Duodenal mucosa (tissue), 2 donors: ENCODE measurements at regions not wholly inside any gene's neighbourhood (a gene's known extent, or its start where the extent isn't known, plus 50 kb on each side); places are given as distances from the start of the nearest gene placed in this dataset.

Source experiments
- H3K27ac ChIP-seq: one replicate; pipeline ENCODE4 v1.7.0; 2013; ENCODE audit warnings: low read depth, low read length
- H3K27me3 ChIP-seq, 2 donors: one replicate each; pipeline ENCODE4 v1.7.0; 2013; ENCODE audit warnings: low read length in 2 of 2, control low read depth in 1 of 2; ENCODE audit not compliant: insufficient read depth in 2 of 2, control insufficient read depth in 1 of 2
- H3K36me3 ChIP-seq, 2 donors: one replicate each; pipeline ENCODE4 v1.7.0; 2013; ENCODE audit warnings: low read length in 2 of 2, control low read depth in 1 of 2; ENCODE audit not compliant: insufficient read depth in 2 of 2, control insufficient read depth in 1 of 2
- H3K4me1 ChIP-seq, 2 donors: one replicate each; pipeline ENCODE4 v1.7.0; 2013; ENCODE audit warnings: low read length in 2 of 2, control low read depth in 1 of 2; ENCODE audit not compliant: insufficient read depth in 2 of 2, control insufficient read depth in 1 of 2
- H3K4me3 ChIP-seq, 2 donors: one replicate each; pipeline ENCODE4 v1.7.0; 2013; ENCODE audit warnings: low read length in 2 of 2, low read depth in 1 of 2
- H3K9ac ChIP-seq, 2 donors: one replicate each; pipeline ENCODE4 v1.7.0; 2013; ENCODE audit warnings: low read length in 2 of 2, low read depth in 1 of 2
- H3K9me3 ChIP-seq, 2 donors: one replicate each; pipeline ENCODE4 v1.7.0; 2013; ENCODE audit warnings: low read length in 2 of 2, control low read depth in 1 of 2; ENCODE audit not compliant: control insufficient read depth in 1 of 2

DNA sequence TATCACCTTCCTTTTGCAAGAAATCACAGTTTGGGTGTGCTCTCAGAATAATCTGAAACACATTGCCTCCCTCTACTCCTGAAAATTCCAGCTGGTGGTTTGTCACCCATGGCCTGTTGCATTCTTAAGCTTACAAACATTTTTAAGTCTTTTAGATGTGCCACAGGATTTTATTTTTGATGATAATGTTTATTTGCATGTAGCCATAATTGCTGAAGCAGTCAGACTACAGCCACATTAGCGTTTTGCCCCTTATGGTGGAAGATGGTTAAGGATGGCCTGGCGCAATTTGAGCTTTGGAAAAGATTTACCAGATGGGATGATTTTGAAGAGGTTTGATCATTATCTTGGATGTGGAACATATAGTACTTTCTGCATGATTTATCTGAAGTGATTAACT lies 439.5 kb downstream of the MEIS1 start:
- no peak overlapping the region for H3K4me3 ChIP-seq
- no peaks in the 10 kb centered on the region for H3K27me3 ChIP-seq
- no peak overlapping the region for H3K27ac ChIP-seq
- H3K4me1 ChIP-seq: no peaks in the 10 kb centered on the region
- H3K9ac ChIP-seq: no peak overlapping the region
- H3K36me3 ChIP-seq: no peaks in the 10 kb centered on the region
- H3K9me3 ChIP-seq: no peaks in the 10 kb centered on the region

DNA sequence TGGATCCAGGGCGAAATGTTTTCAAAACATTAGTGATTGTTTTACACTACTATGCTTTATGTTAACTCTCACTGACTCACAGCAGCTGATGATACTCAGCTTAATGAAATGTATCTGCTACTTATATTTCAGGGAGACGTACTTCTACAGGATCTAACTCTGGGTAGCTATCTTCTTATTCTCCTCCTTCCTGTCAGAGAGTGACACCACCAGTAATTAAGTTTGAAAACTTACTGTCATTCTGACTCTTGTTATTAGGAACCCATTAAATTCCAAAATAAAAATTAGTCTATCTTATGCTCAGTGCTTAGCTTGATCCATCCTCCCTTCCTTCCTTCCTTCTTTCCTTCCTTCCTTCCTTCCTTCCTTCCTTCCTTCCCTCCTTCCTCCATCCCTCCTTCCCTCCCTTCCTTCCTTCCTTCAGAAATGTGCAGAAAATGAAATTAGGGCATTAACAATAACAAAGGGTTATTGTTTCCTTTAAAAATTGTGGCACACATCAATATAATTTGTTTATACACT lies 441.1 kb downstream of the MEIS1 start:
- Histone ChIP-seq H3K9ac (no peak overlapping the region), H3K4me3 (no peak overlapping the region), H3K36me3 (no peaks in the 10 kb centered on the region), H3K9me3 (no peaks in the 10 kb centered on the region), H3K27me3 (no peaks in the 10 kb centered on the region), H3K27ac (no peak overlapping the region), H3K4me1 (no peaks in the 10 kb centered on the region)

DNA sequence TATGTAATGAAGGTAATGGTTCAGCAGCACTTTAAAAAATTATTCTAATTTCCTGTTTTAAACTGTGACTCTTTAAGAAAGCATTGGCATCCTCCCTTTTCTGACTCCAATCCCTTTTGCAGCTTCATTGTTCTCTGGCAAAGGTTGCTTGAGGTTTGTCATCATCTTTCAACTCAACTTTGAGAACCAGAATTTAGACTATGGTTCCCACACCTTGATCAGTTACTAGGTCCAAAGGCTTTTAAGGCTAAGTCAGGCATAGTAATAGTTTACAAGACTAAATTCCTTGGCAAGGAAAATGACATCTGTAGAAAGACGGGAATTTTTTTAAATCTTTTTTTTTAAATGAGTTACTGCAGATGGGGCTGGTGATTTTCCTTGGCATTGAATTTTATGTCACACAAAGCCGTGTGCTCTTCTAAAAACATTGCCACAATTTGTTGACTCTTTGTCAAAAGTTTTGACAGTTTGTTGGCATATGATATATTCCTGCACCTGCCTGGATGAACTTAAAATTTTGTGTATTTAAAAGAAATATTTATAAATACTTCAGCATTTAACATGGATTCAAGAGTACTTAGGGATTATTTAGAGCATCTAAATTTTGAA lies 451.0 kb downstream of the MEIS1 start:
- H3K4me3 ChIP-seq: no peak overlapping the region
- H3K27me3 ChIP-seq: no peaks in the 10 kb centered on the region
- H3K27ac ChIP-seq: no peak overlapping the region
- H3K9me3 ChIP-seq: no peaks in the 10 kb centered on the region
- H3K9ac ChIP-seq: no peak overlapping the region
- H3K36me3 ChIP-seq: no peaks in the 10 kb centered on the region
- H3K4me1 ChIP-seq: no peaks in the 10 kb centered on the region

DNA sequence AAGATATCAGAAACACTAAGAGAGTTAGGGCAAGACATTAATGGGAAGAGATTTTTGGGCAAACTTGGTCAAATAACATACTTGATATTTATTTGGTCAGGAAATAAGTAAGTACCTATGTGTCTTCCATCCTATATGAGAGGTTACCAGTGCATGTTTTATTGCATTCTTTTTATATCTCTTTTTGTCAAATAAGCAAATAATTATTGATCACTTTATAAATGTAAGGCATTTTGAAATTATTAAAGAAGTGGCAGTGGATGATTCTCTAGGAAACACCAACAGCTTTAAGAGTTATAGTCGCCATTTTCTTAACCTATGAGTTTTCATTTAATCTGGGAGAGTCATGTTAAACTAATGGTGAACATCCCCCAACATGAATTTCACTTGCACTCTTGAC lies 453.3 kb downstream of the MEIS1 start:
- no peaks in the 10 kb centered on the region for H3K27me3 ChIP-seq
- H3K4me1 ChIP-seq: no peaks in the 10 kb centered on the region
- H3K4me3 ChIP-seq: no peak overlapping the region
- H3K9ac ChIP-seq: no peak overlapping the region
- no peaks in the 10 kb centered on the region for H3K9me3 ChIP-seq
- H3K36me3 ChIP-seq: no peaks in the 10 kb centered on the region
- H3K27ac ChIP-seq: no peak overlapping the region

DNA sequence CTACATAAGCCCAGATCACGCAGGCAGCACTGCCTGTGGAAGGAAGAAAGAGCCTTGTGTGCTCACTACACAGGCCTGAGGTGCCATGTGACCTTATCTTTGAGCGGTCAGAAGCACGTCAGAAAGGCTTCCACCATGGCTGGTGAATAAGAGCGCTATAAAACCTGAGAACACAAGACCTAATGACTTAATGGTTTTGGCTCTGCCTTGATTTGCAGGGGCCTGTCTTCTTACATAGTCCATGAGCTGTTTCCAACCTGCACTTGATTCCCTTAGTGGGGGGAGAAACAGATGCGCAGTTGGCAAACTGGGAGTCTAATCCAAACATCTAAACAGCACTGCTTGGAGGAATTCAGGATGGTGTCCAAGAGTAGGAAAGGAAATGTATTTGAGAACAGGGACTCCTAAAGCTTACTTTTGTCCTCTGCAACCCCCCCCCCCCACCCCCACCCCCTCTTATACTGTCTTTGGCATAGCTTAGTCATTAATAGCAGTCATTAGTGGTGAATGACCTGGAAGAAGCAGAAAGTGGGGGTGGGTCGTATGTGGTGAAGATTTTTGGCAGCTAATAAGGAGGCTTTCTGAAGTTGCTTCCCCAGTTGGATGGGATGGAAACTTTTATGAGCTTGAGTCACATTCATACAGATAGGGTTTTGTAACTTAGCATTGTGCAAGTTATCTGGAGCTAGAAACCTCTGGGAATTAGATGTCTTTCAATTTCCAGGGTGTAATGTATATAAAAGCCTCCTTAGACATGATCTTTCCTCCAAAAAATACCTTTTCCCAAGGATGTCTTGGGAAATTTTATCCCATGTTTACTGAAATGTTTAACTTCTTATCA lies 454.1 kb downstream of the MEIS1 start:
- Histone ChIP-seq H3K4me3 (no peak overlapping the region), H3K9ac (no peak overlapping the region)

DNA sequence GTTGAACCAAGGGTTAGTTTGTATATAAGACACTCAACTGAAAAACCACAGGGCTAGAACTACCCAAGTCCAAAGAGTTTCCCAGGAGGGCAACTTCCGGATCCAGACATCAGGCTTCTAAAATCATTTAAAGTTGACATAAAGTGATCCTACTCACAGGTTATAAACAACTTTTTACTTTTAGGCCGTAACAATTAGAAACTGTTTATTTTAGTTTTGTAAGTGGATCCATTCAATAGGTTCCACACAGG lies 454.6 kb downstream of the MEIS1 start:
- no peaks in the 10 kb centered on the region for H3K27me3 ChIP-seq
- H3K36me3 ChIP-seq: no peaks in the 10 kb centered on the region
- no peak overlapping the region for H3K27ac ChIP-seq
- H3K9me3 ChIP-seq: no peaks in the 10 kb centered on the region
- H3K4me3 ChIP-seq: no peak overlapping the region
- no peak overlapping the region for H3K9ac ChIP-seq
- H3K4me1 ChIP-seq: no peaks in the 10 kb centered on the region

More for the DNA sequence above, 454.1 kb downstream of the MEIS1 start:
- no peaks in the 10 kb centered on the region for H3K9me3 ChIP-seq
- no peaks in the 10 kb centered on the region for H3K4me1 ChIP-seq
- no peak overlapping the region for H3K27ac ChIP-seq
- no peaks in the 10 kb centered on the region for H3K36me3 ChIP-seq
- H3K27me3 ChIP-seq: no peaks in the 10 kb centered on the region

DNA sequence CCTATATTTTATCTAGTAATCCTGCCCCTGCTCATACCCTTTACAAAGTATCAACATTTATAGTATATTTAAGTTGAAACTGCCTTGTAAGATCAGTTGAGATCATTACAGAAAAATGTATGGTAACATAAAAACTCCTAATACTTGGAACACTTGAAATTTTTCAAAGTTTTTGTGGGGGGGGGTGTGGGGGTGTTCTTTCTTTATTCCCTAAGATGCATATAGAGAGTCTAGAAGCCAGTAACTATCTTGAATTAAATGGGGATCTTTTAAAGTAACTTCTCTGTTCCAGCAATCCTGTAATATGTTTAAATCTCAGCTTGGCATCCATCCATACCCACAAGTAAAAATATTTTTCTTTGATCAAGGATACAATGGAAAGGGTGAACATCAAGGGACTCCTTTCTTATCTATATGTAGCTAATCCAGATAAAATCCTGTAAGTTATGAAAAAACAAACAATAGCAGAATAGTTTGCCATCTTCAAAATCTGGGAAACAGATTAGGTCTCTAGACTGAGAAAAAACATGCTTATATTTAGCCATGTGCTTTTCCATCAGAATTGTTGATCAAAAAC lies 455.3 kb downstream of the MEIS1 start:
- H3K27ac ChIP-seq: no peak overlapping the region
- no peaks in the 10 kb centered on the region for H3K9me3 ChIP-seq
- H3K4me1 ChIP-seq: no peaks in the 10 kb centered on the region
- no peak overlapping the region for H3K4me3 ChIP-seq
- H3K36me3 ChIP-seq: no peaks in the 10 kb centered on the region
- no peaks in the 10 kb centered on the region for H3K27me3 ChIP-seq
- H3K9ac ChIP-seq: no peak overlapping the region

DNA sequence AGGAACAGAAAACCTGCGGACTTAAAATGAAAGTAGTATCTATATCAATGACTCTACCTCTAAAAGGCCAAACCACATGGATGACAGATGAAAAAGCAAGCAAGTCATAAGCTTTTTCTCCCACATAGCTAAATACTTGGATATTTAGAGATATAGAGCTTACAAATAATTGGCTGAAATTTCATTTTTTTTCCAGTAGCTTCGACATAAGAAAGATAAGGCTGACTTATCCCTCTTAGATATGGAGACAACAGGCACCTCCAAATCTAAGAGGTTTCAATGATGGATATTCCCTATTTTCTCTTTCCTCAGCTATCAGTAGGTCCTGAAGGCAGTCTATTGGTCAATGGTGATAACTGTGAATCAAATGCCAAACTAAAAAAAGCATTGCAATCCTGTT lies 460.3 kb downstream of the MEIS1 start:
- no peaks in the 10 kb centered on the region for H3K36me3 ChIP-seq
- H3K4me1 ChIP-seq: peaks cover 0 to 3% of the 10 kb centered on the region in 2 donors
- peaks cover 0 to 2% of the 10 kb centered on the region in 2 donors for H3K27me3 ChIP-seq
- no peak overlapping the region for H3K9ac ChIP-seq
- no peak overlapping the region for H3K4me3 ChIP-seq
- H3K9me3 ChIP-seq: no peaks in the 10 kb centered on the region
- no peak overlapping the region for H3K27ac ChIP-seq

DNA sequence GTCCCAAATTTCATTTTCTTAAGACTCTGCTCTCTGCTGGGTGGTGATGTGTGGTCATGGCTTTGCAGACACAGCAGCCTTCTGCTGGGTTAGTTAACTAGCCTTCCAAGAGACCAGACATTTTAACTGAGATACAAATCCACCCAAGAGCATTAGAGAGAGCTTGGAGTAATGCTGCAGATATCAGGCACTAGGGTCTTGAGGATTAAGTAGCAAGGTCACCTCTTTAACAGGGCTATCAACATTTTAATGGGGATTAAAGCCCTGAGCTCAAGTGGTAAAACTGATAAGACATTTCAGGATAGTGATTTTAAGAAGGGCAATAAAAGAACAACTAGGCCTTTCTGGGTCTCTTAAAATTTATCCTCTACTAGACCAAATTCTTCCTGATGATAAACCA lies 461.2 kb downstream of the MEIS1 start:
- Histone ChIP-seq H3K9me3 (no peaks in the 10 kb centered on the region), H3K4me3 (no peak overlapping the region), H3K27me3 (peaks cover 0 to 2% of the 10 kb centered on the region in 2 donors), H3K4me1 (peaks cover 0 to 3% of the 10 kb centered on the region in 2 donors), H3K9ac (no peak overlapping the region), H3K36me3 (no peaks in the 10 kb centered on the region), H3K27ac (no peak overlapping the region)

DNA sequence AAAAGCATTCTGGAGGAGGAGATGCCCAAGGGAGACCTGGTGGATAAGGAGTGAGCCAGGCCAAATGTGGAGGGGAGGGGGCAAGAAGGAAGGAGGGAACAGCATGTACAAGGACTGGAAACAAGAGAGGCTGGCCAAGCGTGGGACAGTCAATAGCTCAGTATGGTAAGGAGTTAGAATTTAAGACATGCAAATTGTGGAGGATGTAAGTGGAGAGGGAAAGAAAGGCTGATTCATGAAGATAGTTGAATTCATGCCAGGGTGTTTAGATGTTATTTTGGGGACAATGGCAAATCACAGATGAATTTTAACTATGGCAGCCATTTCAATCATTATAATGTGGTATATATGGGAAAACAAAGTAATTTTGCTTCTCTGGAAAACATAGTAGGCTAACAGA lies 462.3 kb downstream of the MEIS1 start:
- Histone ChIP-seq H3K4me3 (no peak overlapping the region), H3K4me1 (peaks cover 0 to 3% of the 10 kb centered on the region in 2 donors), H3K27me3 (peaks cover 0 to 2% of the 10 kb centered on the region in 2 donors), H3K9ac (no peak overlapping the region), H3K9me3 (no peaks in the 10 kb centered on the region), H3K27ac (no peak overlapping the region), H3K36me3 (no peaks in the 10 kb centered on the region)
